ENCODE measurements at regions not wholly inside any gene's neighbourhood (a gene's known extent, or its start where the extent isn't known, plus 50 kb on each side); places are given as distances from the start of the nearest gene placed in this dataset.
"Not testable (repeated sequence)": the region's sequence is repeated elsewhere in the genome, so short reads cannot be mapped to it uniquely, and the experiment has no call there.

DNA sequence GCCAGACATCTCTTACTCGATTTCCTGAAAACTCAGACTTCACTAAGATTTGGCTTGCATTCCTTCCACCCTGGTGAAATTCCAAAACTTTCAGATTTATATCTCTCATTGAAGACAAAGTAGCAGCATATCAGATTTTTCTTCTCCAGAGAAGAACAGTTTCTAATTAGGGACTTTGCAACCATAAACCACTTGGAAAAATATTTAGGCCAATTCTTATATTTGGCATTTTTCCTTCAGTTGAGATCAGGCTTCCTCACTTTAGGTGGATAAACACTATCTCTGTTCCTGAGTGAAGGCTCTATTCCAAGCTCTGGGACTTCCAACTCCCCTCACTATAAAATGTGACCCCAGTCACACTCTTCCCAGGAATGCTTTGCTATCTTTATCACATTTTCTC lies 1434.3 kb upstream of the FLRT2 start:
- TF ChIP-seq CTCF (IDR thresholded peaks at IDR 0.05): no peak

DNA sequence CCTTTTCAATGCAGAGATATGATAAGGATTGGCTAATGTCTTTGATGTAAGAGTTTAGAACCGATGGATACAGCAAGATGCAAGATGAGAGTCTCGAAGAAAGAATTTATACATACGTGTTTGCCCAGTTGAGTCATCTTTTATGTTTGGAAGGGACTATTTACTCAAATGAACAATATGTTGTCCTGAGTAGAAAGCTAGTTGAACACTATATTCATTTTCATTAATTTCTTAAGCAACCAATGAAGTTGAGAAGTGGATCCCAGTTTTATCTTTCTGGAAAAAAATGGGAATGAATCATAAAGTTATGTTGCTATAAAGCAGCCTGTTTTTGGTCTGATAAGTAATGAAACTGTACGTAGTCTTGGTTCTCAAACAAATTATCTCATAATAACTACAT lies 1431.7 kb upstream of the FLRT2 start:
- H3K4me3 ChIP-seq: no peak overlapping the region
- peaks cover 41% of the 10 kb centered on the region for H3K9me3 ChIP-seq
- no peak for DNase-seq
- H3K36me3 ChIP-seq (ENCODE audit: low read depth): no peaks in the 10 kb centered on the region
- intact Hi-C loops (cut with DNase I, micrococcal nuclease): no loop called here
- H3K4me1 ChIP-seq (ENCODE audit: low read depth): no peaks in the 10 kb centered on the region
- TF ChIP-seq CTCF (IDR thresholded peaks at IDR 0.05): no peak
- ATAC-seq: no peak

More for the DNA sequence above, 1434.3 kb upstream of the FLRT2 start:
- Histone ChIP-seq H3K36me3 (ENCODE audit: low read depth) (no peaks in the 10 kb centered on the region), H3K4me1 (ENCODE audit: low read depth) (no peaks in the 10 kb centered on the region), H3K9me3 (peaks cover 34% of the 10 kb centered on the region), H3K4me3 (no peak overlapping the region)
- ATAC-seq: no peak
- intact Hi-C loops (cut with DNase I, micrococcal nuclease): no loop called here
- no peak for DNase-seq

GRCh38 chr14:84099560-84099959 lies 1430.4 kb upstream of the FLRT2 start:
- H3K4me1 ChIP-seq (ENCODE audit: low read depth); H3K36me3 ChIP-seq (ENCODE audit: low read depth): not testable (repeated sequence)

GRCh38 chr14:84107835-84108343 lies 1422.1 kb upstream of the FLRT2 start:
- intact Hi-C loops (cut with DNase I, micrococcal nuclease): no loop called here
- ATAC-seq (no peak), DNase-seq (no peak)
- TF ChIP-seq CTCF (IDR thresholded peaks at IDR 0.05): no peak
- H3K4me3 ChIP-seq: no peak overlapping the region
- peaks cover 40% of the 10 kb centered on the region for H3K9me3 ChIP-seq
- no peaks in the 10 kb centered on the region for H3K36me3 ChIP-seq (ENCODE audit: low read depth)
- no peaks in the 10 kb centered on the region for H3K4me1 ChIP-seq (ENCODE audit: low read depth)

More at GRCh38 chr14:84099560-84099959, 1430.4 kb upstream of the FLRT2 start:
- peaks cover 42% of the 10 kb centered on the region for H3K9me3 ChIP-seq
- intact Hi-C loops (cut with DNase I, micrococcal nuclease); DNase-seq; H3K4me3 ChIP-seq; ATAC-seq: not testable (repeated sequence)

DNA sequence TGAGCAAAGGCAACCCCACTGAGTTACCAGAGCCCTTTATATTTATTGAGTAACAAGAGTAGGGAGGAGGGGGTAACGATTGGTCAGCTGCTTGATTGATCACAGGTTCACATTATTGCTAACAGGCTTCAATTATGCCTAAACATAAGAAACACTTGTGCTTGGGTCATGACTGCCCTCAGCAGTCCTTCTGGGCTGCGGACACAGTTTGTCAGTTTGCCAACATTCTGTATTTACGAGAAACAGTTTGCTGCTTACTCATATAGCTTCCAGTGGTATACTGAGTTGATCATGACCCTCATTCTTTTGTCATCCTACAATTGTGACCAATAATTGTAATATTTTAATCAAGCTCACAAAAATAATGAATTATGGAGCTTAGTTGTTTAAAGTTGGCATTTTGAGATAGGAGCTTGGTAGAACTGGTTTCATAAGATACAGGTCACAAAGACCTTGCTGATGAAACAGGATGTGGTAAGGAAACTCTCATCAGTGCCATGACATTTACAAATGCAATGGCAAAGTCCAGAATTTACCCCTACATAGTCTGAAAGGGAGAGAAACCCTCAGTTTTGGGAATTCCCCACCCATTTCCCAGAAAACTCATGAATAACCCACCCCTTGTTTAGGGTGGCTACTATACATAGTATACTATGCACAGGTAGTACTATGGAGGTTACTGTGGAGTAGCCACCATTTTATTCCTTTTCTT lies 1421.0 kb upstream of the FLRT2 start:
- intact Hi-C loops (cut with DNase I, micrococcal nuclease): no loop called here
- no peak overlapping the region for H3K4me3 ChIP-seq
- ATAC-seq (no peak), DNase-seq (no peak)
- no peak for TF ChIP-seq CTCF (IDR thresholded peaks at IDR 0.05)
- H3K9me3 ChIP-seq: peaks cover 35% of the 10 kb centered on the region
- H3K36me3 ChIP-seq (ENCODE audit: low read depth): no peaks in the 10 kb centered on the region
- H3K4me1 ChIP-seq (ENCODE audit: low read depth): no peaks in the 10 kb centered on the region

DNA sequence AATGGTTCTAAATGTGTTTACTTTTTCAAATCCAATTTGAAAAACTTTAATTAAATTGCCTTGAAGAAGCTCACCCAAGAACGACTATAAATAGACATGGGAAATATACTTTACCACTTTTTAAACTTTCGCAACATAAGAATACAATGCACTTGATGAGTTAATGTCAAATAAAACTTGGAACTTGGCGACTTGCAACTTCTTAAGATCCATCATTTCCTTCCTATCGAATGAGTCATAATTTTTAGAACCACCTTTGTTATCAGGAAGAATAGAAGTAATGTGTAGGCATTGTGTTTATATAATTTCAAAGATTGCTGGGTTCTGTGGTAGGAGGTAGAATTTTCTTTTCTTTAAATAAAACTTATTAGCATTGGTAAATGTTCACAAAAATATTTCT lies 1417.4 kb upstream of the FLRT2 start:
- Histone ChIP-seq H3K4me1 (ENCODE audit: low read depth) (no peaks in the 10 kb centered on the region), H3K9me3 (peaks cover 30% of the 10 kb centered on the region), H3K36me3 (ENCODE audit: low read depth) (no peaks in the 10 kb centered on the region), H3K4me3 (no peak overlapping the region)
- ATAC-seq (no peak), DNase-seq (no peak)
- TF ChIP-seq CTCF (IDR thresholded peaks at IDR 0.05): no peak
- intact Hi-C loops (cut with DNase I, micrococcal nuclease): no loop called here

Data from mucosa of descending colon (tissue), 3 donors.